SK-N-DZ (cell line): ENCODE measurements at regions not wholly inside any gene's neighbourhood (a gene's known extent, or its start where the extent isn't known, plus 50 kb on each side); places are given as distances from the start of the nearest gene placed in this dataset.

ENCODE experiments used
- DNase-seq: peaks from one replicate; pipeline ENCODE4 v3.0.0-alpha.2; 2015; ENCODE audit warnings: low spot score

GRCh38 chr11:70647188-70648166 is 249.1 kb downstream of the CTTN start:
- DNase-seq = no peak

GRCh38 chr11:70650075-70650909 is 252.0 kb downstream of the CTTN start:
- no peak for DNase-seq

- no peak for DNase-seq
Observed at GRCh38 chr11:70651031-70651430, 252.7 kb downstream of the CTTN start.

GRCh38 chr11:70654016-70654415 is 255.7 kb downstream of the CTTN start:
- no peak for DNase-seq

GRCh38 chr11:70655816-70656215 is 257.5 kb downstream of the CTTN start:
- DNase-seq = no peak

GRCh38 chr11:70656252-70656651 is 257.9 kb downstream of the CTTN start:
- DNase-seq = no peak

GRCh38 chr11:70660059-70660888 is 261.9 kb downstream of the CTTN start:
- no peak for DNase-seq

- no peak for DNase-seq
Observed at GRCh38 chr11:70660889-70661197, 262.5 kb downstream of the CTTN start.

GRCh38 chr11:70661761-70662501 is 263.6 kb downstream of the CTTN start:
- DNase-seq = peak; percentile 27

- no peak for DNase-seq
Observed at GRCh38 chr11:70662691-70663098, 264.4 kb downstream of the CTTN start.

GRCh38 chr11:70663815-70664214 is 265.5 kb downstream of the CTTN start:
- no peak for DNase-seq

- no peak for DNase-seq
Observed at GRCh38 chr11:70666311-70666710, 268.0 kb downstream of the CTTN start.

- DNase-seq = no peak
Observed at GRCh38 chr11:70667767-70668166, 269.4 kb downstream of the CTTN start.

- DNase-seq = no peak
Observed at GRCh38 chr11:70668204-70669202, 270.2 kb downstream of the CTTN start.

- DNase-seq = no peak
Observed at GRCh38 chr11:70669281-70669680, 271.0 kb downstream of the CTTN start.

- DNase-seq = peak; percentile 40
Observed at GRCh38 chr11:70669871-70670675, 271.7 kb downstream of the CTTN start.

GRCh38 chr11:70670676-70671034 is 272.3 kb downstream of the CTTN start:
- no peak for DNase-seq

- no peak for DNase-seq
Observed at GRCh38 chr11:70671083-70671482, 272.8 kb downstream of the CTTN start.

- no peak for DNase-seq
Observed at GRCh38 chr11:70671611-70672010, 273.3 kb downstream of the CTTN start.
